H1 (cell line): ENCODE measurements at regions not wholly inside any gene's neighbourhood (a gene's known extent, or its start where the extent isn't known, plus 50 kb on each side); places are given as distances from the start of the nearest gene placed in this dataset.

Experiments used
- CTCF ChIA-PET: fragments of 300-600 bp; sonication (Branson Sonifier 250); formaldehyde crosslinking; loops from one replicate; lab custom pipeline; 2021; ENCODE audit not compliant: partially characterized antibody; lab: Charles Lee
- POLR2A ChIA-PET: fragments of 300-600 bp; sonication (Branson Sonifier 250); formaldehyde crosslinking; loops from one replicate; lab custom pipeline; 2021; ENCODE audit warnings: inconsistent platforms; ENCODE audit not compliant: partially characterized antibody; lab: Charles Lee
- DNase-seq, 2 experiments: peaks; one replicate each; pipeline versions ENCODE4 v3.0.0 to v3.0.0-alpha.2; 2010 to 2022; ENCODE audit warnings: low spot score in 2 of 2, low read depth in 1 of 2, mixed read lengths in 1 of 2
- FAIRE-seq: peaks from 2 replicates; lab custom pipeline; 2011; peaks lifted over from hg19 to GRCh38; lab: Jason Lieb, UNC
- H2AFZ ChIP-seq: 2 replicates; pipeline ENCODE4 v1.8.1; 2012; ENCODE audit warnings: low read length, inconsistent platforms
- H2AK5ac ChIP-seq: 2 replicates; pipeline ENCODE4 v1.6.1; 2013; ENCODE audit warnings: low read depth, low read length
- H2BK120ac ChIP-seq: replicated peaks from 2 replicates; pipeline ENCODE3; 2013; ENCODE audit warnings: low read depth, low read length, inconsistent platforms
- H2BK12ac ChIP-seq: 2 replicates; pipeline ENCODE4 v1.6.1; 2013; ENCODE audit warnings: low read depth, low read length
- H2BK15ac ChIP-seq: 2 replicates; pipeline ENCODE4 v1.6.1; 2013; ENCODE audit warnings: low read length
- H2BK20ac ChIP-seq: 2 replicates; pipeline ENCODE4 v1.6.1; 2013; ENCODE audit warnings: low read length
- H2BK5ac ChIP-seq: 2 replicates; pipeline ENCODE4 v1.6.1; 2013; ENCODE audit warnings: low read depth, low read length
- H3K14ac ChIP-seq: 2 replicates; pipeline ENCODE4 v1.6.1; 2013; ENCODE audit warnings: inconsistent platforms; ENCODE audit not compliant: insufficient read length
- H3K18ac ChIP-seq: 2 replicates; pipeline ENCODE4 v1.6.1; 2013; ENCODE audit warnings: low read length; ENCODE audit errors: extremely low read depth
- H3K23ac ChIP-seq: 2 replicates; pipeline ENCODE4 v1.6.1; 2013; ENCODE audit warnings: inconsistent platforms; ENCODE audit not compliant: insufficient read length
- H3K23me2 ChIP-seq: 2 replicates; pipeline ENCODE4 v1.6.1; 2013; ENCODE audit warnings: low read depth, low read length
- H3K27ac ChIP-seq: 2 replicates; pipeline ENCODE4 v1.6.1; 2011; ENCODE audit warnings: low read depth, low read length, inconsistent platforms
- H3K27me3 ChIP-seq, 4 experiments: replicated peaks in 1 of 4; 1 replicate in 1 of 4; 2 replicates in 3 of 4; pipeline versions ENCODE4 v1.6.1 to v1.8.1; 2011 to 2013; ENCODE audit warnings: low read length in 3 of 4, mild to moderate bottlenecking in 3 of 4, inconsistent platforms in 2 of 4, mixed read lengths in 2 of 4, moderate library complexity in 1 of 4; ENCODE audit not compliant: control insufficient read depth in 3 of 4, insufficient read depth in 3 of 4; ENCODE audit errors: extremely low read depth in 1 of 4
- H3K36me3 ChIP-seq, 4 experiments: 2 replicates each; pipeline versions ENCODE4 v1.6.1 to v1.8.1; 2011 to 2013; ENCODE audit warnings: mild to moderate bottlenecking in 4 of 4, low read length in 3 of 4, moderate library complexity in 2 of 4, control low read depth in 1 of 4, inconsistent platforms in 1 of 4; ENCODE audit not compliant: insufficient read depth in 4 of 4, control insufficient read depth in 2 of 4
- H3K4ac ChIP-seq: replicated peaks from 2 replicates; pipeline ENCODE3; 2013; ENCODE audit warnings: low read length, low read depth, mixed read lengths, inconsistent platforms; ENCODE audit not compliant: insufficient read length
- H3K4me1 ChIP-seq, 4 experiments: replicated peaks in 1 of 4; 1 replicate in 1 of 4; 2 replicates in 3 of 4; pipeline versions ENCODE4 v1.6.1 to v1.8.1; 2011 to 2013; ENCODE audit warnings: low read length in 3 of 4, inconsistent platforms in 2 of 4, mixed read lengths in 1 of 4; ENCODE audit not compliant: insufficient read depth in 4 of 4, control insufficient read depth in 3 of 4
- H3K4me2 ChIP-seq, 2 experiments: 2 replicates each; pipeline versions ENCODE4 v1.6.1 to v1.8.1; 2011 to 2013; ENCODE audit warnings: low read depth in 2 of 2, low read length in 2 of 2, control low read depth in 1 of 2, inconsistent platforms in 1 of 2, mild to moderate bottlenecking in 1 of 2; ENCODE audit not compliant: insufficient read depth in 1 of 2
- H3K4me3 ChIP-seq, 4 experiments: fragments of 200-600, 300-600 bp in 1 of 4; sonication (generic), shearing (Covaris generic), sonication (Bioruptor Twin) in 1 of 4; 2 replicates each; pipeline versions ENCODE4 v1.5.1 to v1.8.1; 2011 to 2016; ENCODE audit warnings: low read length in 4 of 4, low read depth in 3 of 4, control low read depth in 2 of 4, inconsistent platforms in 2 of 4, mild to moderate bottlenecking in 2 of 4, mixed read lengths in 1 of 4, moderate library complexity in 1 of 4; ENCODE audit not compliant: insufficient read depth in 2 of 4; ENCODE audit errors: extremely low read depth in 1 of 4
- H3K56ac ChIP-seq: replicated peaks from 2 replicates; pipeline ENCODE3; 2013; ENCODE audit warnings: low read depth, mild to moderate bottlenecking, mixed read lengths, low read length, inconsistent platforms; ENCODE audit not compliant: insufficient read length
- H3K79me1 ChIP-seq: 2 replicates; pipeline ENCODE4 v1.6.1; 2013; ENCODE audit warnings: low read depth, low read length, control low read depth
- H3K79me2 ChIP-seq, 2 experiments: 2 replicates each; pipeline versions ENCODE4 v1.6.1 to v1.8.1; 2012 to 2013; ENCODE audit warnings: low read length in 2 of 2, mild to moderate bottlenecking in 2 of 2, inconsistent platforms in 1 of 2; ENCODE audit not compliant: insufficient read depth in 2 of 2, control insufficient read depth in 1 of 2
- H3K9ac ChIP-seq, 4 experiments: replicated peaks in 1 of 4; 1 replicate in 1 of 4; 2 replicates in 3 of 4; pipeline versions ENCODE4 v1.6.1 to v1.8.1; 2011 to 2013; ENCODE audit warnings: low read depth in 3 of 4, low read length in 3 of 4, control low read depth in 2 of 4, mild to moderate bottlenecking in 2 of 4, moderate library complexity in 2 of 4, inconsistent platforms in 1 of 4; ENCODE audit errors: extremely low read depth in 1 of 4
- H3K9me3 ChIP-seq, 2 experiments: 2 replicates each; pipeline versions ENCODE4 v1.6.1 to v1.8.1; 2012 to 2013; ENCODE audit warnings: mild to moderate bottlenecking in 2 of 2, moderate library complexity in 2 of 2, control low read depth in 1 of 2, inconsistent platforms in 1 of 2, low read depth in 1 of 2, low read length in 1 of 2, mixed read lengths in 1 of 2; ENCODE audit not compliant: insufficient read depth in 2 of 2
- H4K20me1 ChIP-seq, 2 experiments: replicated peaks in 1 of 2; 2 replicates each; pipeline versions ENCODE3 to v1.8.1; 2011 to 2013; ENCODE audit warnings: inconsistent platforms in 2 of 2, low read length in 2 of 2, mild to moderate bottlenecking in 1 of 2; ENCODE audit not compliant: insufficient read depth in 2 of 2, control insufficient read depth in 1 of 2
- H4K5ac ChIP-seq: 2 replicates; pipeline ENCODE4 v1.6.1; 2013; ENCODE audit warnings: low read length, low read depth, mixed read lengths, inconsistent platforms; ENCODE audit not compliant: insufficient read length
- H4K8ac ChIP-seq: 2 replicates; pipeline ENCODE4 v1.8.0; 2013; ENCODE audit warnings: mild to moderate bottlenecking, moderate library complexity, low read length, inconsistent platforms; ENCODE audit not compliant: insufficient read depth; ENCODE audit errors: extremely low read depth
- H4K91ac ChIP-seq: replicated peaks from 2 replicates; pipeline ENCODE3; 2013; ENCODE audit warnings: low read length, mixed read lengths, inconsistent platforms; ENCODE audit not compliant: insufficient read length
- CEBPB ChIP-seq: IDR thresholded peaks from 2 replicates; pipeline ENCODE4 v1.6.1; 2012; ENCODE audit warnings: low read depth, low read length
- CHD1 ChIP-seq: IDR thresholded peaks from 2 replicates; pipeline ENCODE4 v1.6.1; 2012; ENCODE audit warnings: low read depth, low read length, improper control_type of control experiment
- CREB1 ChIP-seq: IDR thresholded peaks from 2 replicates; pipeline ENCODE4 v1.6.1; 2012; ENCODE audit warnings: inconsistent platforms
- CTBP2 ChIP-seq: IDR thresholded peaks from 2 replicates; pipeline ENCODE4 v1.7.0; 2011; ENCODE audit warnings: borderline replicate concordance, mild to moderate bottlenecking, moderate library complexity, mixed read lengths, low read length; ENCODE audit not compliant: insufficient read depth, insufficient read length
- EP300 ChIP-seq, 2 experiments: IDR thresholded peaks; 1 replicate in 1 of 2; 2 replicates in 1 of 2; pipeline ENCODE4 v1.6.1; 2011 to 2012; ENCODE audit warnings: low read depth in 2 of 2, low read length in 2 of 2, mild to moderate bottlenecking in 2 of 2, borderline replicate concordance in 1 of 2, inconsistent platforms in 1 of 2, moderate library complexity in 1 of 2
- KDM1A ChIP-seq: fragments of 200-600, 300-600 bp; sonication (generic); IDR thresholded peaks from 2 replicates; pipeline ENCODE4 v1.7.1; 2016; ENCODE audit warnings: mild to moderate bottlenecking, low read length, borderline replicate concordance
- POLR2AphosphoS5 ChIP-seq: IDR thresholded peaks from 2 replicates; pipeline ENCODE4 v1.6.1; 2011; ENCODE audit warnings: low read depth, low read length
- SIX5 ChIP-seq: IDR thresholded peaks from 2 replicates; pipeline ENCODE4 v1.6.1; 2011; ENCODE audit warnings: mild to moderate bottlenecking, low read depth, low read length
- SP4 ChIP-seq: IDR thresholded peaks from 2 replicates; pipeline ENCODE4 v1.6.1; 2012; ENCODE audit warnings: low read length, inconsistent platforms
- TAF1 ChIP-seq: IDR thresholded peaks from 2 replicates; pipeline ENCODE4 v1.6.1; 2011; ENCODE audit warnings: mild to moderate bottlenecking, low read depth, low read length
- ZNF274 ChIP-seq: IDR thresholded peaks from 2 replicates; pipeline ENCODE4 v1.7.0; 2012; ENCODE audit warnings: low read length, borderline replicate concordance; ENCODE audit errors: extremely low read depth
- whole genome bisulfite sequencing, 2 experiments: shearing (Covaris generic) in 1 of 2; methylation state at CpG; one replicate each; pipeline versions ENCODE4 v1.1.6 to v1.1.7; 2013 to 2015; ENCODE audit warnings: low lambda C conversion rate in 2 of 2, mixed read lengths in 2 of 2, inconsistent platforms in 1 of 2, low coverage in 1 of 2, missing lambda C conversion rate in 1 of 2; ENCODE audit not compliant: insufficient replicate concordance in 2 of 2, insufficient coverage in 1 of 2, insufficient read length in 1 of 2; ENCODE audit errors: extremely low coverage in 1 of 2, missing lambda C conversion rate in 1 of 2; 5-methylcytosine and 5-hydroxymethylcytosine counted together

GRCh38 chr4:134540588-134540987, 339.0 kb upstream of the PABPC4L start:
- WGBS, 2 experiments = 94% methylated on average over 2 of the region's 2 CpGs; no CpG with 5 or more reads in 1 of the 2 experiments
- no peak overlapping the region for H3K18ac ChIP-seq
- no peaks in the 10 kb centered on the region for H3K79me2 ChIP-seq

More at GRCh38 chr4:134540588-134540987, 339.0 kb upstream of the PABPC4L start:
- Histone ChIP-seq H3K4me1 (peaks cover 0 to 3% (median 1%) of the 10 kb centered on the region in 4 experiments; a peak in 1 of 7 replicates), H3K23me2 (no peaks in the 10 kb centered on the region), H3K4ac (no peak overlapping the region), H3K36me3 (no peaks in the 10 kb centered on the region), H4K5ac (no peak overlapping the region), H3K9ac (no peak overlapping the region), H4K91ac (no peak overlapping the region), H2BK120ac (no peak overlapping the region), H3K27ac (no peak overlapping the region), H4K8ac (no peak overlapping the region), H3K9me3 (no peaks in the 10 kb centered on the region; a peak in 1 of 4 replicates), H3K14ac (no peak overlapping the region), H3K56ac (no peak overlapping the region), H3K27me3 (no peaks in the 10 kb centered on the region), H3K4me2 (no peak overlapping the region), H2BK20ac (no peak overlapping the region), H3K23ac (no peak overlapping the region), H3K79me1 (no peaks in the 10 kb centered on the region), H2BK5ac (no peak overlapping the region), H2BK15ac (no peak overlapping the region), H3K4me3 (no peak overlapping the region), H2AK5ac (no peak overlapping the region), H2AFZ (no peak overlapping the region), H4K20me1 (no peaks in the 10 kb centered on the region), H2BK12ac (no peak overlapping the region)
- POLR2A ChIA-PET = no interaction called here
- CTCF ChIA-PET = no interaction called here
- FAIRE-seq (no peak), DNase-seq (no peak)
- TF ChIP-seq POLR2AphosphoS5 (no peak), SIX5 (no peak), CHD1 (no peak), ZNF274 (no peak), CEBPB (no peak), EP300 (IDR thresholded peaks at IDR 0.05; ENCODE audit: borderline replicate concordance in 1 of 2, low read depth in 2 of 2, low read length in 2 of 2) (no peak), SP4 (no peak), KDM1A (no peak), CTBP2 (no peak), TAF1 (no peak), CREB1 (no peak)
